Endodermal cell (in vitro differentiated cells): ENCODE measurements at regions not wholly inside any gene's neighbourhood (a gene's known extent, or its start where the extent isn't known, plus 50 kb on each side); places are given as distances from the start of the nearest gene placed in this dataset.

Experiments
- DNase-seq: peaks from one replicate; pipeline ENCODE4 v3.0.0-alpha.2; 2017
- H3K27ac ChIP-seq: 2 replicates; pipeline ENCODE4 v1.5.1; 2013; ENCODE audit warnings: mild to moderate bottlenecking, low read depth, low read length, moderate library complexity
- H3K27me3 ChIP-seq: 2 replicates; pipeline ENCODE4 v1.6.1; 2013; ENCODE audit warnings: mild to moderate bottlenecking, low read length, moderate library complexity; ENCODE audit not compliant: insufficient read depth, control insufficient read depth, poor library complexity, severe bottlenecking
- H3K36me3 ChIP-seq: 2 replicates; pipeline ENCODE4 v1.7.0; 2013; ENCODE audit warnings: mild to moderate bottlenecking, low read length, moderate library complexity; ENCODE audit not compliant: control insufficient read depth, insufficient read depth
- H3K4me1 ChIP-seq: one replicate; pipeline ENCODE4 v1.7.0; 2013; ENCODE audit warnings: low read length; ENCODE audit not compliant: control insufficient read depth, insufficient read depth
- H3K4me3 ChIP-seq: 2 replicates; pipeline ENCODE4 v1.5.1; 2013; ENCODE audit warnings: mild to moderate bottlenecking, low read length, moderate library complexity
- H3K9ac ChIP-seq: 2 replicates; pipeline ENCODE4 v1.6.1; 2013; ENCODE audit warnings: mild to moderate bottlenecking, low read length, moderate library complexity; ENCODE audit not compliant: poor library complexity, severe bottlenecking; ENCODE audit errors: extremely low read depth
- H3K9me3 ChIP-seq: 2 replicates; pipeline ENCODE4 v1.6.1; 2013; ENCODE audit warnings: mild to moderate bottlenecking, low read length, moderate library complexity; ENCODE audit not compliant: control insufficient read depth
- H3K27ac Mint-ChIP-seq: 2 replicates; pipeline ENCODE4 v1.8.0; 2020; ENCODE audit warnings: mixed read lengths
- H3K27me3 Mint-ChIP-seq: 2 replicates; pipeline ENCODE4 v1.8.0; 2021; ENCODE audit warnings: mild to moderate bottlenecking, mixed read lengths; ENCODE audit not compliant: insufficient read depth
- H3K36me3 Mint-ChIP-seq: 2 replicates; pipeline ENCODE4 v1.8.0; 2020; ENCODE audit warnings: low read depth, mixed read lengths
- H3K4me1 Mint-ChIP-seq: 2 replicates; pipeline ENCODE4 v1.8.0; 2020; ENCODE audit warnings: mixed read lengths
- H3K4me3 Mint-ChIP-seq: 2 replicates; pipeline ENCODE4 v1.8.0; 2020; ENCODE audit warnings: mild to moderate bottlenecking, moderate library complexity, mixed read lengths
- H3K9me3 Mint-ChIP-seq: 2 replicates; pipeline ENCODE4 v1.8.0; 2020; ENCODE audit warnings: mild to moderate bottlenecking, mixed read lengths
- WGBS, 2 experiments: methylation state at CpG; one replicate each; pipeline versions ENCODE4 v1.1.5 to v1.1.7; 2013; ENCODE audit warnings: missing lambda C conversion rate in 2 of 2, mixed read lengths in 1 of 2; ENCODE audit not compliant: insufficient coverage in 1 of 2, insufficient read length in 1 of 2; 5-methylcytosine and 5-hydroxymethylcytosine counted together
- TF ChIP-seq, protein P1 (sequence below): fragments of 200-600 bp; sonication (generic); conservative IDR thresholded peaks from 2 replicates; pipeline ENCODE4 v1.5.0; 2021; ENCODE audit warnings: antibody characterized with exemption, mild to moderate bottlenecking

DNA sequence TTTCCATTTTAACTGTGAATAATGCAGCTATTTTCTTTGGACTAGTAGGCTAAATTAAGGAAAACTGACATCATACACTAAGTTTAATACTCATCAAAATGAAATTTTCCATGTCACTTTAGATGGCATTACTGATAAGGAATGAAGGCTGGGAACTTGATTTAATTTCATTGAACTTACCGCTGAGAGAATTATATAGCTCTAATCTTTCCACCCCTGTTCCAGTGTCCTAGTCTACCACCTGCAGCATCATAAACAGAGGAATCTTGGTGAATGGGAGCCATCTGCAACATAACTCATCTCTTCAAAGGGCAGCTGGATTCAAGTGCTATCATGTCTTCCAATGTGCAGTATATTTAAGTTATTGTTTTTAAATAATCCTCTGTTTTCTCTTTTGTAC is 1395.2 kb downstream of the EPHA7 start:
- Histone ChIP-seq H3K4me1 (no peaks in the 10 kb centered on the region), H3K36me3 (no peaks in the 10 kb centered on the region), H3K9me3 (no peaks in the 10 kb centered on the region), H3K27ac (no peak overlapping the region), H3K27me3 (no peaks in the 10 kb centered on the region), H3K9ac (no peak overlapping the region), H3K4me3 (no peak overlapping the region)
- Mint-ChIP-seq H3K36me3 (no peaks in the 10 kb centered on the region), H3K9me3 (no peaks in the 10 kb centered on the region), H3K4me3 (no peak overlapping the region), H3K27me3 (no peaks in the 10 kb centered on the region), H3K27ac (no peak overlapping the region), H3K4me1 (no peaks in the 10 kb centered on the region)
- DNase-seq = no peak
- TF ChIP-seq, protein P1, sequence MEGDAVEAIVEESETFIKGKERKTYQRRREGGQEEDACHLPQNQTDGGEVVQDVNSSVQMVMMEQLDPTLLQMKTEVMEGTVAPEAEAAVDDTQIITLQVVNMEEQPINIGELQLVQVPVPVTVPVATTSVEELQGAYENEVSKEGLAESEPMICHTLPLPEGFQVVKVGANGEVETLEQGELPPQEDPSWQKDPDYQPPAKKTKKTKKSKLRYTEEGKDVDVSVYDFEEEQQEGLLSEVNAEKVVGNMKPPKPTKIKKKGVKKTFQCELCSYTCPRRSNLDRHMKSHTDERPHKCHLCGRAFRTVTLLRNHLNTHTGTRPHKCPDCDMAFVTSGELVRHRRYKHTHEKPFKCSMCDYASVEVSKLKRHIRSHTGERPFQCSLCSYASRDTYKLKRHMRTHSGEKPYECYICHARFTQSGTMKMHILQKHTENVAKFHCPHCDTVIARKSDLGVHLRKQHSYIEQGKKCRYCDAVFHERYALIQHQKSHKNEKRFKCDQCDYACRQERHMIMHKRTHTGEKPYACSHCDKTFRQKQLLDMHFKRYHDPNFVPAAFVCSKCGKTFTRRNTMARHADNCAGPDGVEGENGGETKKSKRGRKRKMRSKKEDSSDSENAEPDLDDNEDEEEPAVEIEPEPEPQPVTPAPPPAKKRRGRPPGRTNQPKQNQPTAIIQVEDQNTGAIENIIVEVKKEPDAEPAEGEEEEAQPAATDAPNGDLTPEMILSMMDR = no peak
- WGBS, 2 experiments = 94% methylated on average over 1 of the region's 1 CpG; no CpG with 5 or more reads in 1 of the 2 experiments

DNA sequence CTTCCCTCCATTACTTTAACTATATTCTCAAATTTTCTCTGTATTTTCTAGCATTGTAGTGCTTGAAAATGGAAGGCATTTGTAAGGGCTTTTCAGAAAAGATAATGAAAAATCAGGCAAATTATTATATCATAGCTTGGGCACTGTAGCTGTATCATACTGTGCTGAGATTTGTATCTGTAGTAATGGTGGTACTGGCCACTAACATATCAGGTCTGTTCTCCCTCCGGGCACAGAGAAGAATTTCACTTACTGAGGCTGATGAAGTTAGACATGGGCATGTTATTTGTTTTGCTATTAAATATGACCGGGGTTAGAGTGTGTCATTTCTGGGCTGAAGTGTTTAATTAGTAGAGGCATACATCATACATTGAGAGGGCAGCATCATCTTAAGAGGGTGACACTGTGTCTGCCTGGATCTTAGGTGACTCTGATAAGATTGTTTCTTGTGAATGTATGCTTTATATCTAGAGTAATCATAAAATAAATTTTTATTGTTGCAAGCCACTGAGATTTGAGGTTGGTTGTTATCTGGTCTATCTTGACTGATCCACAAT is 1395.9 kb downstream of the EPHA7 start:
- Histone ChIP-seq H3K4me1 (no peaks in the 10 kb centered on the region), H3K4me3 (no peak overlapping the region), H3K36me3 (no peaks in the 10 kb centered on the region), H3K27ac (no peak overlapping the region), H3K9me3 (no peaks in the 10 kb centered on the region), H3K9ac (no peak overlapping the region), H3K27me3 (no peaks in the 10 kb centered on the region)
- no peak for DNase-seq
- Mint-ChIP-seq H3K4me3 (no peak overlapping the region), H3K4me1 (no peaks in the 10 kb centered on the region), H3K36me3 (no peaks in the 10 kb centered on the region), H3K27me3 (no peaks in the 10 kb centered on the region), H3K9me3 (no peaks in the 10 kb centered on the region), H3K27ac (no peak overlapping the region)
- 80 to 100% methylated on average over 1 to 2 of the region's 2 CpGs for WGBS, 2 experiments
- TF ChIP-seq, protein P1 = no peak

DNA sequence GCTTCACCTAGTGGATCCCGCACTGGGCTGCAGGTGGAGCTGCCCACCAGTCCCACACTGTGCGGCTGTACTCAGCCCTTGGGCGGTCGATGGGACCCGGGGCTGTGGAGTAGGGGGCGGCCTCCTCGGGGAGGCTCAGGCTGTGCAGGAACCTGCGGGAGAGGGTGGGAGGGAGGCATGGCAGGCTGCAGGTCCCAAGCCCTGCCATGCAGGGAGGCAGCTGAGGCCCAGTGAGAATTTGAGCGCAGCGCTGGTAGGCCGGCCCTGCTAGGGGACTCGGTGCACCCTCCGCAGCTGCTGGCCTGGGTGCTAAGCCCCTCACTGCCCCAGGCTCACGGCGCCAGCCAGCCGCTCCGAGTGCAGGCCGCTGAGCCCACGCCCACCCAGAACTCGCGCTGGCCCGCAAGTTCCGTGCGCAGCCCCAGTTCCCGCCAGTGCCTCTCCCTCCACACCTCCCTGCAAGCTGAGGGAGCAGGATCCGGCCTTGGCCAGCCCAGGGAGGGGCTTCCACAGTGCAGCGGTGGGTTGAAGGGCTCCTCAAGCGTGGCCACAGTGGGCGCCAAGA is 1407.6 kb downstream of the EPHA7 start:
- no peaks in the 10 kb centered on the region for H3K9me3 ChIP-seq
- H3K27me3 ChIP-seq = no peaks in the 10 kb centered on the region
- H3K27ac ChIP-seq = no peak overlapping the region
- Mint-ChIP-seq H3K9me3 (peaks cover 6% of the 10 kb centered on the region), H3K4me3 (no peak overlapping the region), H3K36me3 (no peaks in the 10 kb centered on the region), H3K27ac (no peak overlapping the region), H3K27me3 (no peaks in the 10 kb centered on the region), H3K4me1 (no peaks in the 10 kb centered on the region)
- H3K9ac ChIP-seq = no peak overlapping the region
- no peak for DNase-seq
- H3K4me3 ChIP-seq = no peak overlapping the region
- H3K4me1 ChIP-seq = no peaks in the 10 kb centered on the region
- TF ChIP-seq, protein P1 = no peak
- no peaks in the 10 kb centered on the region for H3K36me3 ChIP-seq
- 84 to 89% methylated on average over 7 to 29 of the region's 29 CpGs for WGBS, 2 experiments
